ENCODE measurements at regions not wholly inside any gene's neighbourhood (a gene's known extent, or its start where the extent isn't known, plus 50 kb on each side); places are given as distances from the start of the nearest gene placed in this dataset.

DNA sequence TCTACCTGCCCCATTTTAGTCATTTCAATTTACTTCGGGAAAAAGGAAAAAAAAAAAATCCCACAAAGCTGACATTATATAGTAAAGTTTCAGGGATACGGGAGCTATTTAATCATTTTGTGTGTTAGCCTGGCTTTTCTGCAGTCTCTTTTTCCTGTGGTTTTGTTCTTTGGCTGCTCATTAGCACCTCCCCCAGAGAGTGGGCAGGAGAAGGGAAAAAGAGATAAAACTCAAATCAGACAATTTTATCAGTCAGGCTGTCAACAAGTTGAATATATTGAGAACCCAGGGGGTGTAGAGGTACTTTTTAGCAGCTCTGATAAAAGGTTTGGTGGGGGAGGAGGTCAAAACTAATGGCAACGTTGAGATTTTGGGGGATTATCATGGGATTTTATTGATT lies 559.0 kb upstream of the PSMD7 start:
- TF ChIP-seq, protein P1, sequence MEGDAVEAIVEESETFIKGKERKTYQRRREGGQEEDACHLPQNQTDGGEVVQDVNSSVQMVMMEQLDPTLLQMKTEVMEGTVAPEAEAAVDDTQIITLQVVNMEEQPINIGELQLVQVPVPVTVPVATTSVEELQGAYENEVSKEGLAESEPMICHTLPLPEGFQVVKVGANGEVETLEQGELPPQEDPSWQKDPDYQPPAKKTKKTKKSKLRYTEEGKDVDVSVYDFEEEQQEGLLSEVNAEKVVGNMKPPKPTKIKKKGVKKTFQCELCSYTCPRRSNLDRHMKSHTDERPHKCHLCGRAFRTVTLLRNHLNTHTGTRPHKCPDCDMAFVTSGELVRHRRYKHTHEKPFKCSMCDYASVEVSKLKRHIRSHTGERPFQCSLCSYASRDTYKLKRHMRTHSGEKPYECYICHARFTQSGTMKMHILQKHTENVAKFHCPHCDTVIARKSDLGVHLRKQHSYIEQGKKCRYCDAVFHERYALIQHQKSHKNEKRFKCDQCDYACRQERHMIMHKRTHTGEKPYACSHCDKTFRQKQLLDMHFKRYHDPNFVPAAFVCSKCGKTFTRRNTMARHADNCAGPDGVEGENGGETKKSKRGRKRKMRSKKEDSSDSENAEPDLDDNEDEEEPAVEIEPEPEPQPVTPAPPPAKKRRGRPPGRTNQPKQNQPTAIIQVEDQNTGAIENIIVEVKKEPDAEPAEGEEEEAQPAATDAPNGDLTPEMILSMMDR (IDR thresholded peaks at IDR 0.05; ENCODE audit: low read depth, low read length): no peak
- no peak for TF ChIP-seq EZH2phosphoT487 (IDR thresholded peaks at IDR 0.05; ENCODE audit: low read depth)
